ENCODE measurements at regions not wholly inside any gene's neighbourhood (a gene's known extent, or its start where the extent isn't known, plus 50 kb on each side); places are given as distances from the start of the nearest gene placed in this dataset.

GRCh38 chr7:41113719-41114118 lies 589.2 kb downstream of the INHBA start:
- TF ChIP-seq TSHZ2 (CRISPR knock-in tag; IDR thresholded peaks at IDR 0.05): 0 out of 2 replicates have a peak, but pooled peaks have one; percentile 33
- TF ChIP-seq TCF4 (CRISPR knock-in tag; IDR thresholded peaks at IDR 0.05; ENCODE audit: borderline replicate concordance): peak; percentile 53; the same call in 1 of the 2 replicates
- no peak for TF ChIP-seq RARB (CRISPR knock-in tag; IDR thresholded peaks at IDR 0.05)
- TF ChIP-seq ISL1 (CRISPR knock-in tag; IDR thresholded peaks at IDR 0.05): peak; percentile 59; the same call in 1 of the 2 replicates
- no peak for ATAC-seq

GRCh38 chr7:41110186-41110585 lies 592.7 kb downstream of the INHBA start:
- TF ChIP-seq TCF4 (CRISPR knock-in tag; IDR thresholded peaks at IDR 0.05; ENCODE audit: borderline replicate concordance): no peak
- no peak for ATAC-seq

GRCh38 chr7:41108821-41109220 lies 594.1 kb downstream of the INHBA start:
- TF ChIP-seq GLIS3 (CRISPR knock-in tag; IDR thresholded peaks at IDR 0.05) (no peak), ZFP30 (CRISPR knock-in tag; IDR thresholded peaks at IDR 0.05) (no peak), CREB5 (CRISPR knock-in tag; IDR thresholded peaks at IDR 0.05; ENCODE audit: low read depth) (no peak), ARNTL (CRISPR knock-in tag; IDR thresholded peaks at IDR 0.05; ENCODE audit: borderline replicate concordance, low read depth) (no peak), CSDC2 (CRISPR knock-in tag; IDR thresholded peaks at IDR 0.05) (no peak), POU6F1 (CRISPR knock-in tag; IDR thresholded peaks at IDR 0.05; ENCODE audit: borderline replicate concordance, low read depth) (no peak), SNAI2 (CRISPR knock-in tag; IDR thresholded peaks at IDR 0.05) (no peak), ZNF8 (CRISPR knock-in tag; IDR thresholded peaks at IDR 0.05) (no peak), CSRNP3 (CRISPR knock-in tag; IDR thresholded peaks at IDR 0.05) (no peak), ZC3H10 (CRISPR knock-in tag; IDR thresholded peaks at IDR 0.05) (no peak), OSR1 (CRISPR knock-in tag; IDR thresholded peaks at IDR 0.05) (no peak), ISL1 (CRISPR knock-in tag; IDR thresholded peaks at IDR 0.05) (no peak), BACH2 (CRISPR knock-in tag; IDR thresholded peaks at IDR 0.05; ENCODE audit: borderline replicate concordance) (no peak)
- ATAC-seq: no peak

- TF ChIP-seq ZNF565 (CRISPR knock-in tag; conservative IDR thresholded peaks at IDR 0.05; ENCODE audit: low read depth) (no peak), GLIS3 (CRISPR knock-in tag; IDR thresholded peaks at IDR 0.05) (no peak), ARNTL (CRISPR knock-in tag; IDR thresholded peaks at IDR 0.05; ENCODE audit: borderline replicate concordance, low read depth) (no peak), SNAI2 (CRISPR knock-in tag; IDR thresholded peaks at IDR 0.05) (0 out of 2 replicates have a peak, but pooled peaks have one; percentile 14), TOX (CRISPR knock-in tag; IDR thresholded peaks at IDR 0.05; ENCODE audit: borderline replicate concordance) (no peak), ZFP30 (CRISPR knock-in tag; IDR thresholded peaks at IDR 0.05) (no peak), ZFP3 (CRISPR knock-in tag; IDR thresholded peaks at IDR 0.05) (no peak), ISL1 (CRISPR knock-in tag; IDR thresholded peaks at IDR 0.05) (peak; percentile 69), POU6F1 (CRISPR knock-in tag; IDR thresholded peaks at IDR 0.05; ENCODE audit: borderline replicate concordance, low read depth) (no peak), CREB5 (CRISPR knock-in tag; IDR thresholded peaks at IDR 0.05; ENCODE audit: low read depth) (no peak), PATZ1 (CRISPR knock-in tag; IDR thresholded peaks at IDR 0.05; ENCODE audit: borderline replicate concordance) (peak; percentile 60; the same call in 1 of the 2 replicates)
- peak; percentile 72 for ATAC-seq
These were observed 594.9 kb downstream of the INHBA start for GRCh38 chr7:41107938-41108448.

Measured in SK-N-SH treated with all-trans-retinoic acid at 6 μM for 48 hours (cell line).